HG03520 (cell line): ENCODE measurements at regions not wholly inside any gene's neighbourhood (a gene's known extent, or its start where the extent isn't known, plus 50 kb on each side); places are given as distances from the start of the nearest gene placed in this dataset.

ENCODE experiments used
- ATAC-seq: cut with Tn5 transposase; IDR thresholded peaks from one replicate; pipeline ENCODE4 v1.9.1; 2021; ENCODE audit warnings: mild to moderate bottlenecking, moderate library complexity; ENCODE audit not compliant: unreplicated experiment

GRCh38 chrX:69028006-69028760, 137.1 kb downstream of the PJA1 start:
- peak; percentile 93 for ATAC-seq

DNA sequence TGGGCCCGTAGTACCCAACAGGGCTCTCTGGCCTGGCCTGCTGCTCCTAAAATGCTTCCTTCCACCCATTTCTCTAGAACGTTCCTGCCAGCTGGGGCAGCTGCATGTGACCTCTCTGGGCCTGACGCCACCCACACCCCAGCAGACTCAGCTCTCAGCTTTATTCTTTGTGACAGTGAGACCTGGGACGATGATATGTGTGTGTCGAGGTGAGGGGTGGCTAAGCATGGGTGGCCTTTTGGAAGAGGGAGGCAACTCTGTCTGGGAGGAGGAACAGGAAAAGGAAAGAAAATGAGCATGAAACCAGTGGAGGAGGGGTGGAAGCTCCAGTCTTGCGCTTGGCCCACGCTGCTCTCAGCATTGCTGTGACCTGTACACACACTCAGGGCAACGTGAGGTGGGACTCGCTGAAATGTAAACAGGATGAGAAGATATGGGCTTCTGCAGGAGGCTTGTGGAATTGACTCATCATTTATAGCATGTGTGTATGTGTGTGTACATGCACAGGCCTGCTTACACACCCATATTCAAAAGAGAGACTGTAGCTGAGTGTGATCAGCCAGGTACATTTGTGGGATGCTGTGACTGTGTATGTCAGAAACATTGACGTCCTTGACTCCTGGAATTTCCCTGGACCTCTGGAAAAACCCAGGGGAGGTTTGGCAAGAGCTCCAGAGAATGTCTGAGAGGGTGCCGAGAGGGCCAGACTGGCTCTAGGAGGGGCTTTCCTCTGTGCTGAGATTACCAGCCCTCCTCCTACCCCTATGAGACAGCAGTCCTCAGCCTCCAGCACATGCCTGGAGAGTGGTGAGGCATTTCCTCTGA, 137.9 kb downstream of the PJA1 start:
- no peak for ATAC-seq

GRCh38 chrX:69025802-69026301, 139.4 kb downstream of the PJA1 start:
- ATAC-seq, result no peak

GRCh38 chrX:69024931-69025330, 140.3 kb downstream of the PJA1 start:
- no peak for ATAC-seq

GRCh38 chrX:69024161-69024736, 141.0 kb downstream of the PJA1 start:
- ATAC-seq, result no peak

- no peak for ATAC-seq
Observed at GRCh38 chrX:69022430-69022829, 142.8 kb downstream of the PJA1 start.

DNA sequence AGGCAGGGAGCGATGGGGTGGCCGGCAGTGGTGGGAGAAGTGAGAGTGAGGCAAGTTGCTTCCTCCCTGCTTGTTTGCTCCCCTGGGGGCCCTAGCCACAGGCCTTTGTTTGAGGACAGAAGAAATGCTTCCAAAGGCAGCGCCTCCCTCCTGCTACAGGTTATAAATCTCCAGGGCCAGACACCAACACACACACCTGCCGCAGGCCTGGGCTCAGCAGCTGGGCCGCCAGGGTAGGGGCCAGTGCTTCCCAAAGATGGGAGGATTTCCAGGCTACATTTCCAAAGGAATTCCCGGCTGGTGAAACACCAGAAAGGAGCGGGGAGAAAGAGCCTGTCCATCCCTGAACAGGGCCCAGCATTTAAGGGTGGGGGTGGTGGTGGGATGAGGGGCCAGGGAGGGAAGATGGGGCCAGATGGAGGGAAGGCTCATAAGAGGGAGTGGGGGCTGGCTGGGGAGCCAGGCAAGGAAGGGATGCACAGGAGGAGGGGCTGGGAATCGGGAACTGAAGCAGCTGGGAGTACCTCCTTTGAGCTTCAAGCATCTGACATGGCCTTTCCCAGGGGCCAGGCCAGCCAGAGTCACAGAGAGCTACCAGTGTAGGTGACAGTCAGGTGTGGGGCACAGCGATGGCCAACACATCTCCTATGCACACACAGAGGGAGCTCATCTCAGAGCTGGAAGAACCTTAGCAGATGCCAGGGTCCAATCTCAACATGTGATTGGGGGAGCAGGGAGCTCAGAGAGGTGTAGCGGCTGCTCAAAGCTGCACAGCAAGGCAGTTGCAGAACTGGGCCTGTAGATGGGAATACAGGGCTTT, 143.9 kb downstream of the PJA1 start:
- ATAC-seq, result no peak

DNA sequence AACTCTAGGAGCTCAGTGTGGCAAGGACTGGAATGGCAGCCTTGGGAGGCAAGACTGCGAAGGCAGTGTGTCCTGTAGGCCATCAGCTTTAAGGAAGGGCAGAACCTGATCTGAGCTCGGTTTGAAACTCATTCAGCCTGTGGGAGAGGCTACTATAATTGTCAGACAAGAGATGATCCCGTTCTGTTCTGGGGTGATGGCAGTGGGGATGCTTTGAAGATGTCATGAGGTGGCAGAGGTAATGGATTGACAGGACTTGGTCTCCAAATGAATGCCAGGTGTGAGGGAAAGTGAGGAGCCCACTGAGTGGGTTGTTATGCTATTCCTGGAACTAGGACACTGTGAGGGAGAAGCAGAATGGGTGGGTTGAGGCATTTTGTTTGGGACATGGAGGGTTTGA, 144.9 kb downstream of the PJA1 start:
- ATAC-seq, result no peak

GRCh38 chrX:69019073-69019890, 146.0 kb downstream of the PJA1 start:
- ATAC-seq, result no peak

GRCh38 chrX:69018416-69019072, 146.7 kb downstream of the PJA1 start:
- no peak for ATAC-seq

DNA sequence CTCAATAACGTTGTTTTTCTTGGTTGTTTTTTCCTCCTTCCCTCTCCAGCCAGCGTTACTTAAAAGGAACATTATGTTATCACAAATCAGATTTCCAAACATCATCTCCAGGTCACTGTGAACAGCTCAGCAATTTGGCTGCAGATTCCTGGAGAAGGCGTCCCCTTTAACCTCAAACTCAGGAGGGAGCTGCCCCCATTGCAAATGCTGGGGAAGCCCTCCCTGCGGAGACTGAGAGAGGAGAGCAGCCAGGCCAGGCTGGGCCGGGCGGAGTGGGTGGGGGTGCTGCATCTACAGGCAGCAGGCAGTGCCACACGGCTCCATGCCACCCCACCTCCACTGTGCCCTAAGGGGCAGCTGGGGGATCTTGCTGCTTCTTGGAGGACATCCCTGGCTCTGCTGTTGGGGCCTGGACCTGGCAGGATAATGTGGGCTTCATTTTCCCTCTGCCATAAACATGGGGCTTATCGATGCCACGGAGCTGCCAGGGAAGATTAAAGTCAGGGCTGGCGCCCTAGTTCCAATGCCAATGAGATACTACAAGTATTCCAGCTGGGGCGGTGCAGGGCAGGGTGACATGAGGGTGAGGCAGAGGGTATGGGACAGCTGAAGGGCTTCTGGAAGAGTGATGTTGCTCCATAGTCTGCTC, 148.8 kb downstream of the PJA1 start:
- no peak for ATAC-seq

GRCh38 chrX:69015564-69016292, 149.5 kb downstream of the PJA1 start:
- no peak for ATAC-seq

DNA sequence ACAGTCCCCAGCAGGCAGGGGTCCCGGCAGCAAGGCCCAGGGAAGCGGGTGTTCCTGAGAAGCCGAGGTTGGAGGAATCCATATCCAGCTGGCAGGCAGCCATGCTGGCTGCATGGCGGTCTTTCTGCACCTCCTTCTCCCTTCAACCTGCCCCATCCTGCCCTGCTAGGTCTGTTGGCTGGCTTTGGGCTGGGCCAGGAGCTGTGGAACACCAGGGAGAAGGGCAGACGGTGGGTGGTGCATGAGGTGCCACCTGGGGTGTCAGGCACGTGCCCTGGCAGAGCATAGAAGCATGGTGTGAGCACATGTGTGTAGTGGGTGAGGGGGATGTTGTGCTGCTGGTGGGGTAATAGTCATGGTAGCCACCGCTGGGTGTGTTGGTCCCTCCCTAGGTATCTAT, 150.1 kb downstream of the PJA1 start:
- ATAC-seq, result no peak

DNA sequence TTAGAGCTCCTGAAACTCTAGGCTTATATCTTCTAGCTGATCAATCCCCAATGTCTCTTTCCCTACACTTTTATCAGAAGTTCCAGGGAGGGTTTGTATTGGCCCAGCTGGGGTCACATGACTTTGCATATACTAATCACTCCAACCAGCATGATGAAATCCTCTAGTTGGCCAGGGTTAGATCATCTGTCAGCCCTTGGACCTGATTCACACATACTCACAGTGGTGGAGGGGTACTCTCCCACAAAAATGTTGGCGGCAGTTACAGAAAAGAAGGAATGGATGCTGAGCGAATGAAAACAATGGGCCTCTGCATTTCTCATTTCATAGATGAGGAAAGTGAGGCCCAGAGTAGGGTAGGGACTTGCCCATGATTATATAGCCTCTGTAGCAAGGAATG, 151.1 kb downstream of the PJA1 start:
- ATAC-seq, result no peak

- ATAC-seq, result no peak
Observed at GRCh38 chrX:69010339-69010738, 154.9 kb downstream of the PJA1 start.

DNA sequence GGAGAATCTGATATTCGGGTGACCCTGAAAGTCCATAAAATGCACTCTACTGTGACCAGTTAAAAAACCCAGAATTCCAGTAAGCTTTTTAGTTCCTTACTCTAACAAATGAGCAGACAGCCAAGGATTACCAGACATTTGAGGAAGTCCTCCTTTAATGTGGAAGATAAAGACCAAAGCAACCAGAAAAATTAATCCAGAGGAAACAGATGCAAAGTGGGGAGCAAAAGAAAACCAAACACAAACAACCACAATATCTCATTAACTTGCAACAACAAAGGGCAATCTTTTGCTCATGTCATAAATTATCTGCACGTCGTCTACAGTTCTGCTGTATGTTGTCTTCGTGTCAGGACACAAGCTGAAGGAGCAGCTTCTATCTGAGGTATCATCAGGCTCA, 164.4 kb downstream of the PJA1 start:
- no peak for ATAC-seq

DNA sequence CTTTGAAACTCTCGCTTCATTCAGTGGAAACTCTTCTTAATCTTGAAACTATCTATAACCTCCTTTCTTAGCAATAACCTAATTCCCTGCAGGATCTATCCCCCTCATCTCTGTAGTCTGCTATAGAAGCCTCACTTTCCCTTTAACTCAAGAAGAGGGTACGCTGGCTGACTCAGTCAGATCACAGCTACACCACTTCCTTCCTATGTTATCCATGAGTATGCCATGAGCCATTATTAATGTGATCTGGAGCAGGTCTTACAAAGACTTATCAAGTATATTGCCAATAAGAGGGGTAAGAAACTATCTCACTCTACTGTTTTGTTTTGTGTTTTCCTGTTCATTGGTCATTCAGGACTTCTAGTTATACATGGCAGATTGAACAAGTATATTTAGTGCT, 165.3 kb downstream of the PJA1 start:
- no peak for ATAC-seq

DNA sequence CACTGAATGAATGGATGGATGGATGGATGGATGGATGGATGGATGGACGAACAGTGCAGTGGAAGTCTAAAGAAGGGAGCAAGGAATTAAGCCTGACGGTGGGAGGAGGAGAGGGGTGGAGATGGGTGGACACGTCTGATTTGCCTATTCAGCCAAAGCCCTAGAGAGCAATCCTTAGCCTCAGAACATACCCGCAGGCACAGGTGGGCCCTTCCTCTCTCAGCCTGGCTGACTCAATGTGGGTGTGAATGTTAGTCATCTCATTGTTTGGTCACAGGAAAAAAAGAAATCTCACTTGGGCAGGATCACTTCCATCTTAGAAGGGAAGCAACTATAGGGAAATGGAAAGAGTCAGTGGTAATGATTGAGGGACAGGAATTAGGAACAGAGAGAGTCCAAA, 165.9 kb downstream of the PJA1 start:
- no peak for ATAC-seq
